IMR-90 (cell line): ENCODE measurements at regions not wholly inside any gene's neighbourhood (a gene's known extent, or its start where the extent isn't known, plus 50 kb on each side); places are given as distances from the start of the nearest gene placed in this dataset.

ENCODE experiments used
- ATAC-seq: fragments of 200-7000 bp; cut with Tn5 transposase; 2 replicates; pipeline ENCODE4 v1.9.1; 2020; ENCODE audit warnings: low read depth, mild to moderate bottlenecking, moderate library complexity
- BruUV-seq: library from RNA; stranded (reverse); fragments of 400-500 nt; replicated peaks from 2 replicates; lab custom pipeline; 2021; lab: Mats Ljungman, UMichigan
- CTCF ChIA-PET: fragments of 300-600 bp; formaldehyde crosslinking; extraction: SDS; loops from one replicate; lab custom pipeline; 2021; ENCODE audit warnings: antibody characterized with exemption; lab: Yijun Ruan, JAX
- POLR2A ChIA-PET: fragments of 300-600 bp; sonication (Branson Sonifier 250); formaldehyde crosslinking; loops from one replicate; lab custom pipeline; 2022; ENCODE audit warnings: antibody characterized with exemption; ENCODE audit not compliant: unreplicated experiment; lab: Charles Lee
- DNase-seq: peaks from one replicate; pipeline ENCODE4 v3.0.0; 2013
- H2AFZ ChIP-seq: replicated peaks from 2 replicates; pipeline ENCODE3; 2013; ENCODE audit warnings: low read length, mild to moderate bottlenecking; ENCODE audit not compliant: poor library complexity
- H2AK5ac ChIP-seq: 2 replicates; pipeline ENCODE4 v1.6.1; 2013; ENCODE audit warnings: low read depth, low read length, inconsistent platforms
- H2AK9ac ChIP-seq: replicated peaks from 2 replicates; pipeline ENCODE3; 2013; ENCODE audit warnings: mild to moderate bottlenecking, low read depth, low read length, moderate library complexity; ENCODE audit not compliant: poor library complexity
- H2BK120ac ChIP-seq: 2 replicates; pipeline ENCODE4 v1.6.1; 2013; ENCODE audit warnings: low read depth, low read length, inconsistent platforms
- H2BK15ac ChIP-seq: 3 replicates; pipeline ENCODE4 v1.6.1; 2013; ENCODE audit warnings: low read depth, low read length, inconsistent platforms
- H2BK20ac ChIP-seq: 2 replicates; pipeline ENCODE4 v1.6.1; 2013; ENCODE audit warnings: low read depth, mild to moderate bottlenecking, inconsistent platforms, low read length, moderate library complexity
- H2BK5ac ChIP-seq: 2 replicates; pipeline ENCODE4 v1.6.1; 2013; ENCODE audit warnings: mild to moderate bottlenecking, low read depth, low read length, inconsistent platforms; ENCODE audit not compliant: poor library complexity, severe bottlenecking
- H3K14ac ChIP-seq: replicated peaks from 2 replicates; pipeline ENCODE4 v1.6.1; 2013; ENCODE audit warnings: low read depth, low read length, inconsistent platforms
- H3K18ac ChIP-seq: 2 replicates; pipeline ENCODE4 v1.6.1; 2013; ENCODE audit warnings: low read depth, low read length, control low read depth
- H3K23ac ChIP-seq: 2 replicates; pipeline ENCODE4 v1.6.1; 2013; ENCODE audit warnings: low read depth, low read length, inconsistent platforms
- H3K27ac ChIP-seq: 2 replicates; pipeline ENCODE4 v1.5.1; 2013; ENCODE audit warnings: mild to moderate bottlenecking, control low read depth, low read length; ENCODE audit not compliant: insufficient read depth
- H3K27me3 ChIP-seq: 2 replicates; pipeline ENCODE4 v1.6.1; 2013; ENCODE audit warnings: low read length; ENCODE audit not compliant: control insufficient read depth, insufficient read depth
- H3K36me3 ChIP-seq: 2 replicates; pipeline ENCODE4 v1.6.1; 2013; ENCODE audit warnings: low read length, mixed read lengths; ENCODE audit not compliant: control insufficient read depth, insufficient read depth
- H3K4ac ChIP-seq: 2 replicates; pipeline ENCODE4 v1.6.1; 2013; ENCODE audit warnings: low read depth, low read length, inconsistent platforms
- H3K4me1 ChIP-seq: 2 replicates; pipeline ENCODE4 v1.6.1; 2013; ENCODE audit warnings: low read length, mixed read lengths; ENCODE audit not compliant: control insufficient read depth, insufficient read depth
- H3K4me2 ChIP-seq: 2 replicates; pipeline ENCODE4 v1.6.1; 2013; ENCODE audit warnings: low read depth, mild to moderate bottlenecking, control low read depth, low read length, moderate library complexity
- H3K4me3 ChIP-seq: 2 replicates; pipeline ENCODE4 v1.5.1; 2013; ENCODE audit warnings: low read depth, mild to moderate bottlenecking, control low read depth, low read length, moderate library complexity; ENCODE audit not compliant: insufficient read depth
- H3K56ac ChIP-seq: 2 replicates; pipeline ENCODE4 v1.6.1; 2013; ENCODE audit warnings: low read length, inconsistent platforms; ENCODE audit not compliant: insufficient read depth; ENCODE audit errors: extremely low read depth
- H3K79me1 ChIP-seq, 2 experiments: 2 replicates each; pipeline ENCODE4 v1.6.1; 2013; ENCODE audit warnings: low read length in 2 of 2, inconsistent platforms in 1 of 2, low read depth in 1 of 2
- H3K9ac ChIP-seq: 2 replicates; pipeline ENCODE4 v1.6.1; 2013; ENCODE audit warnings: low read depth, low read length, control low read depth
- H3K9me1 ChIP-seq: 2 replicates; pipeline ENCODE4 v1.6.1; 2013; ENCODE audit warnings: low read length, inconsistent platforms; ENCODE audit not compliant: insufficient read depth
- H3K9me3 ChIP-seq: 2 replicates; pipeline ENCODE4 v1.6.1; 2013; ENCODE audit warnings: low read length; ENCODE audit not compliant: control insufficient read depth, insufficient read depth
- H4K20me1 ChIP-seq: 2 replicates; pipeline ENCODE4 v1.6.1; 2013; ENCODE audit warnings: low read length, inconsistent platforms; ENCODE audit not compliant: insufficient read depth
- H4K5ac ChIP-seq: 2 replicates; pipeline ENCODE4 v1.6.1; 2013; ENCODE audit warnings: mild to moderate bottlenecking, low read depth, low read length, control low read depth
- H4K8ac ChIP-seq, 2 experiments: 2 replicates each; pipeline ENCODE4 v1.6.1; 2013; ENCODE audit warnings: low read depth in 2 of 2, low read length in 2 of 2, control low read depth in 1 of 2, inconsistent platforms in 1 of 2
- H4K91ac ChIP-seq: 2 replicates; pipeline ENCODE4 v1.6.1; 2013; ENCODE audit warnings: low read depth, low read length, inconsistent platforms; ENCODE audit not compliant: insufficient read depth
- CEBPB ChIP-seq: IDR thresholded peaks from 2 replicates; pipeline ENCODE4 v1.6.1; 2012; ENCODE audit warnings: low read depth, low read length, improper control_type of control experiment
- CHD1 ChIP-seq: IDR thresholded peaks from 2 replicates; pipeline ENCODE4 v1.6.1; 2012; ENCODE audit warnings: low read depth, low read length, improper control_type of control experiment
- CTCF ChIP-seq: conservative IDR thresholded peaks from 2 replicates; pipeline ENCODE4 v1.5.1; 2012; ENCODE audit warnings: mild to moderate bottlenecking, low read depth, low read length, improper control_type of control experiment
- ELK1 ChIP-seq: fragments of 150-350 bp; IDR thresholded peaks from 2 replicates; pipeline ENCODE4 v1.6.1; 2016; ENCODE audit warnings: low read depth, mild to moderate bottlenecking, low read length, moderate library complexity, borderline replicate concordance
- FOS ChIP-seq: fragments of 150-350 bp; IDR thresholded peaks from 2 replicates; pipeline ENCODE4 v1.6.1; 2016; ENCODE audit warnings: low read depth, low read length
- MAFK ChIP-seq: IDR thresholded peaks from 2 replicates; pipeline ENCODE4 v1.6.1; 2012; ENCODE audit warnings: low read depth, low read length, improper control_type of control experiment
- MXI1 ChIP-seq: IDR thresholded peaks from 2 replicates; pipeline ENCODE4 v1.6.1; 2012; ENCODE audit warnings: low read depth, mild to moderate bottlenecking, low read length, moderate library complexity, borderline replicate concordance
- NFE2L2 ChIP-seq: fragments of 150-350 bp; IDR thresholded peaks from 2 replicates; pipeline ENCODE4 v1.6.1; 2016; ENCODE audit warnings: low read depth, mild to moderate bottlenecking, low read length
- POLR2A ChIP-seq: IDR thresholded peaks from 2 replicates; pipeline ENCODE4 v1.6.1; 2012; ENCODE audit warnings: mild to moderate bottlenecking, low read depth, low read length
- RAD21 ChIP-seq: IDR thresholded peaks from 2 replicates; pipeline ENCODE4 v1.6.1; 2012; ENCODE audit warnings: low read length, improper control_type of control experiment
- RCOR1 ChIP-seq: IDR thresholded peaks from 2 replicates; pipeline ENCODE4 v1.6.1; 2012; ENCODE audit warnings: mild to moderate bottlenecking, low read length, improper control_type of control experiment; ENCODE audit not compliant: insufficient replicate concordance
- WGBS, 2 experiments: methylation state at CpG; one replicate each; pipeline versions ENCODE4 v1.1.5 to v1.1.7; 2013; ENCODE audit warnings: missing lambda C conversion rate in 2 of 2; ENCODE audit not compliant: insufficient read length in 1 of 2; ENCODE audit errors: extremely low coverage in 2 of 2; 5-methylcytosine and 5-hydroxymethylcytosine counted together
- dilution Hi-C: fragments of 300-500 bp; cut with HindIII; formaldehyde crosslinking; loops from one replicate; pipeline ENCODE4 v1.14.3; 2018; ENCODE audit warnings: low sequenced_read_pairs; ENCODE audit not compliant: unreplicated experiment
- in situ Hi-C: fragments of 300-500 bp; cut with MboI; formaldehyde crosslinking; loops from 3 replicates; pipeline ENCODE4 v1.14.3; 2019; ENCODE audit warnings: low sequenced_read_pairs, inconsistent platforms, mixed read lengths
- intact Hi-C: fragments of 100-400 bp; cut with micrococcal nuclease; formaldehyde crosslinking; loops from 2 replicates; pipeline ENCODE4 v1.10.0; 2022

GRCh38 chr2:131756141-131756907, 228.6 kb downstream of the CCDC74A start:
- Histone ChIP-seq H3K36me3 (no peaks in the 10 kb centered on the region), H3K4me1 (no peaks in the 10 kb centered on the region), H3K4me3 (no peak overlapping the region), H3K9ac (no peak overlapping the region), H3K27ac (no peak overlapping the region), H4K91ac (no peak overlapping the region), H3K23ac (no peak overlapping the region), H4K20me1 (no peaks in the 10 kb centered on the region), H4K8ac (no peak overlapping the region), H3K14ac (no peak overlapping the region), H3K18ac (no peak overlapping the region), H2AK5ac (no peak overlapping the region), H2AFZ (no peak overlapping the region), H3K4me2 (no peak overlapping the region), H2BK120ac (no peak overlapping the region), H2BK5ac (no peak overlapping the region), H3K27me3 (no peaks in the 10 kb centered on the region), H3K4ac (no peak overlapping the region), H2AK9ac (no peak overlapping the region), H3K56ac (no peak overlapping the region), H3K9me3 (no peaks in the 10 kb centered on the region; the same call in 1 of the 2 replicates), H3K9me1 (no peaks in the 10 kb centered on the region), H3K79me1 (no peaks in the 10 kb centered on the region), H2BK15ac (no peak overlapping the region), H4K5ac (no peak overlapping the region), H2BK20ac (no peak overlapping the region)
- no peak for TF ChIP-seq POLR2A
- no peak for TF ChIP-seq CEBPB
- no peak for TF ChIP-seq CHD1
- no peak for TF ChIP-seq NFE2L2
- no peak for TF ChIP-seq RCOR1
- no peak for TF ChIP-seq MAFK
- TF ChIP-seq MXI1 = no peak
- TF ChIP-seq ELK1 = no peak
- no peak for TF ChIP-seq RAD21
- TF ChIP-seq CTCF = no peak
- TF ChIP-seq FOS = no peak
- dilution Hi-C loops (no loop called here), in situ Hi-C loops (no loop called here), intact Hi-C loops (no loop called here)
- DNase-seq (no peak), ATAC-seq (no peak)
- POLR2A ChIA-PET = no interaction called here
- 93% methylated on average over 6 of the region's 40 CpGs; no CpG with 5 or more reads in 1 of the 2 experiments for WGBS, 2 experiments
- CTCF ChIA-PET = no interaction called here
- BruUV-seq = no TSS peak
